ENCODE measurements at regions not wholly inside any gene's neighbourhood (a gene's known extent, or its start where the extent isn't known, plus 50 kb on each side); places are given as distances from the start of the nearest gene placed in this dataset.

GRCh38 chr20:11409561-11409960, 508.1 kb upstream of the BTBD3 start:
- H4K91ac ChIP-seq (replicated peaks; ENCODE audit: insufficient read length, low read length) = no peak overlapping the region
- H3K4me3 ChIP-seq (ENCODE audit: extremely low read depth in 1 of 4, insufficient read depth in 2 of 4, low read depth in 3 of 4, low read length in 4 of 4) = no peak overlapping the region
- no peak overlapping the region for H3K4me2 ChIP-seq (ENCODE audit: insufficient read depth in 1 of 2, low read depth in 2 of 2, low read length in 2 of 2)
- no peaks in the 10 kb centered on the region; a peak in 1 of 4 replicates for H3K9me3 ChIP-seq (ENCODE audit: insufficient read depth in 2 of 2, low read depth in 1 of 2, low read length in 1 of 2)
- no peak overlapping the region for H3K14ac ChIP-seq (ENCODE audit: insufficient read length)
- H2BK120ac ChIP-seq (replicated peaks; ENCODE audit: low read depth, low read length) = no peak overlapping the region
- H3K23me2 ChIP-seq (ENCODE audit: low read depth, low read length) = no peaks in the 10 kb centered on the region
- no peaks in the 10 kb centered on the region for H3K36me3 ChIP-seq (ENCODE audit: control insufficient read depth in 2 of 4, insufficient read depth in 4 of 4, low read length in 3 of 4)
- FAIRE-seq (no peak), DNase-seq (ENCODE audit: low read depth in 1 of 2, low spot score in 2 of 2) (no peak)
- H3K18ac ChIP-seq (ENCODE audit: extremely low read depth, low read length) = no peak overlapping the region
- H2BK12ac ChIP-seq (ENCODE audit: low read depth, low read length) = no peak overlapping the region
- no peak overlapping the region for H2BK15ac ChIP-seq (ENCODE audit: low read length)
- no peak overlapping the region for H2AK5ac ChIP-seq (ENCODE audit: low read depth, low read length)
- no peak overlapping the region for H2BK5ac ChIP-seq (ENCODE audit: low read depth, low read length)
- no peaks in the 10 kb centered on the region for H3K4me1 ChIP-seq (replicated peaks in 1 of 4; ENCODE audit: control insufficient read depth in 3 of 4, insufficient read depth in 4 of 4, low read length in 3 of 4)
- H3K79me1 ChIP-seq (ENCODE audit: low read depth, low read length) = no peaks in the 10 kb centered on the region
- H4K5ac ChIP-seq (ENCODE audit: insufficient read length, low read depth, low read length) = no peak overlapping the region
- H3K56ac ChIP-seq (replicated peaks; ENCODE audit: insufficient read length, low read depth, low read length) = no peak overlapping the region
- no peak overlapping the region for H3K27ac ChIP-seq (ENCODE audit: low read depth, low read length)
- H3K4ac ChIP-seq (replicated peaks; ENCODE audit: insufficient read length, low read depth, low read length) = no peak overlapping the region
- H3K23ac ChIP-seq (ENCODE audit: insufficient read length) = no peak overlapping the region
- H3K27me3 ChIP-seq (replicated peaks in 1 of 4; ENCODE audit: control insufficient read depth in 3 of 4, extremely low read depth in 1 of 4, insufficient read depth in 3 of 4, low read length in 3 of 4) = no peaks in the 10 kb centered on the region
- no peak overlapping the region for H2AFZ ChIP-seq (ENCODE audit: low read length)
- no peaks in the 10 kb centered on the region for H3K79me2 ChIP-seq (ENCODE audit: control insufficient read depth in 1 of 2, insufficient read depth in 2 of 2, low read length in 2 of 2)
- H4K20me1 ChIP-seq (replicated peaks in 1 of 2; ENCODE audit: control insufficient read depth in 1 of 2, insufficient read depth in 2 of 2, low read length in 2 of 2) = no peaks in the 10 kb centered on the region
- H2BK20ac ChIP-seq (ENCODE audit: low read length) = no peak overlapping the region
- ChIA-PET POLR2A (ENCODE audit: partially characterized antibody) (no interaction called here), CTCF (ENCODE audit: partially characterized antibody) (no interaction called here)
- no peak overlapping the region for H3K9ac ChIP-seq (replicated peaks in 1 of 4; ENCODE audit: extremely low read depth in 1 of 4, low read depth in 3 of 4, low read length in 3 of 4)
- H4K8ac ChIP-seq (ENCODE audit: extremely low read depth, insufficient read depth, low read length) = no peak overlapping the region
- no peak for TF ChIP-seq CHD2 (IDR thresholded peaks at IDR 0.05; ENCODE audit: low read length)
- TF ChIP-seq RBBP5 (IDR thresholded peaks at IDR 0.05; ENCODE audit: borderline replicate concordance, low read depth, low read length) = no peak
- TF ChIP-seq SIN3A (conservative IDR thresholded peaks at IDR 0.05 in 1 of 2, IDR thresholded peaks at IDR 0.05 in 1 of 2; ENCODE audit: low read depth in 1 of 2, low read length in 2 of 2) = no peak
- no peak for TF ChIP-seq SAP30 (IDR thresholded peaks at IDR 0.05; ENCODE audit: insufficient read depth, insufficient replicate concordance, low read length)
- TF ChIP-seq, protein P1, sequence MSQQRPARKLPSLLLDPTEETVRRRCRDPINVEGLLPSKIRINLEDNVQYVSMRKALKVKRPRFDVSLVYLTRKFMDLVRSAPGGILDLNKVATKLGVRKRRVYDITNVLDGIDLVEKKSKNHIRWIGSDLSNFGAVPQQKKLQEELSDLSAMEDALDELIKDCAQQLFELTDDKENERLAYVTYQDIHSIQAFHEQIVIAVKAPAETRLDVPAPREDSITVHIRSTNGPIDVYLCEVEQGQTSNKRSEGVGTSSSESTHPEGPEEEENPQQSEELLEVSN (IDR thresholded peaks at IDR 0.05) = no peak
- TF ChIP-seq ATF2 (IDR thresholded peaks at IDR 0.05; ENCODE audit: low read length) = no peak
- no peak for TF ChIP-seq MAFK (IDR thresholded peaks at IDR 0.05; ENCODE audit: low read depth, low read length)
- no peak for TF ChIP-seq RXRA (IDR thresholded peaks at IDR 0.05; ENCODE audit: insufficient read depth, low read depth, low read length)
- TF ChIP-seq EP300 (IDR thresholded peaks at IDR 0.05; ENCODE audit: borderline replicate concordance in 1 of 2, low read depth in 2 of 2, low read length in 2 of 2) = no peak
- no peak for TF ChIP-seq CBX8 (IDR thresholded peaks at IDR 0.05; ENCODE audit: borderline replicate concordance, low read depth, low read length)
- TF ChIP-seq CREB1 (IDR thresholded peaks at IDR 0.05) = no peak
- no peak for TF ChIP-seq POLR2A (IDR thresholded peaks at IDR 0.05; ENCODE audit: control extremely low read depth in 1 of 2, low read depth in 2 of 2, low read length in 2 of 2)
- TF ChIP-seq RNF2 (IDR thresholded peaks at IDR 0.05; ENCODE audit: borderline replicate concordance, low read depth, low read length, missing control alignments, poor library complexity, severe bottlenecking) = no peak

All from H1 (cell line).